ENCODE measurements at regions not wholly inside any gene's neighbourhood (a gene's known extent, or its start where the extent isn't known, plus 50 kb on each side); places are given as distances from the start of the nearest gene placed in this dataset.

DNA sequence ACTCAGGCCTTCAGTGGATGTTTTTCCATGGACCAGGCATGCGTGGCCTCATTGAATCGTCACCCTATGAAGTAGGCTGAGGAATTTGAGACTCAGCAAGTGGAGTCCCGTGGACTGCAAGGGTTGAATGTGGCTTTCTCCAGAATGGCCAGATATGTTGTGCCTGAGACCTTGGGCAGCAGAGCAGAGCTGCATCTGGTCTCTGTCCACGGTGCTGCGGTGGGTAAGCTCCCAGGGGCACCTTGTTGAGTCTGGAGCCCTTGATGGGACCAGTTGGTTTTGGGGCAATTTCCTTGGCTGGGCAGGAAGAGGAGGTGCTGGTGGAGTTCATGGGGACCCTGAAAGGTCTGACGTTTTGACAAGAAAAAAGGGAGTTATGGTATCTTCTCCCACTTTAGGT is 368.1 kb upstream of the EEF2KMT start:
- TF ChIP-seq, protein P1, sequence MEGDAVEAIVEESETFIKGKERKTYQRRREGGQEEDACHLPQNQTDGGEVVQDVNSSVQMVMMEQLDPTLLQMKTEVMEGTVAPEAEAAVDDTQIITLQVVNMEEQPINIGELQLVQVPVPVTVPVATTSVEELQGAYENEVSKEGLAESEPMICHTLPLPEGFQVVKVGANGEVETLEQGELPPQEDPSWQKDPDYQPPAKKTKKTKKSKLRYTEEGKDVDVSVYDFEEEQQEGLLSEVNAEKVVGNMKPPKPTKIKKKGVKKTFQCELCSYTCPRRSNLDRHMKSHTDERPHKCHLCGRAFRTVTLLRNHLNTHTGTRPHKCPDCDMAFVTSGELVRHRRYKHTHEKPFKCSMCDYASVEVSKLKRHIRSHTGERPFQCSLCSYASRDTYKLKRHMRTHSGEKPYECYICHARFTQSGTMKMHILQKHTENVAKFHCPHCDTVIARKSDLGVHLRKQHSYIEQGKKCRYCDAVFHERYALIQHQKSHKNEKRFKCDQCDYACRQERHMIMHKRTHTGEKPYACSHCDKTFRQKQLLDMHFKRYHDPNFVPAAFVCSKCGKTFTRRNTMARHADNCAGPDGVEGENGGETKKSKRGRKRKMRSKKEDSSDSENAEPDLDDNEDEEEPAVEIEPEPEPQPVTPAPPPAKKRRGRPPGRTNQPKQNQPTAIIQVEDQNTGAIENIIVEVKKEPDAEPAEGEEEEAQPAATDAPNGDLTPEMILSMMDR (IDR thresholded peaks at IDR 0.05), result no peak
- no peak for TF ChIP-seq POLR2A (IDR thresholded peaks at IDR 0.05)
